Spleen (tissue), 11 donors: ENCODE measurements at regions not wholly inside any gene's neighbourhood (a gene's known extent, or its start where the extent isn't known, plus 50 kb on each side); places are given as distances from the start of the nearest gene placed in this dataset.

Experiments used
- DNase-seq: peaks from one replicate; pipeline ENCODE4 v3.0.0-alpha.2; 2020
- H3K27ac ChIP-seq, 8 donors: fragments of 200-600 bp; sonication (generic) in 7 of 8; 1 replicate in 4 of 8; 2 replicates in 4 of 8; pipeline versions ENCODE4 v1.5.0 to v1.8.0; 2016 to 2021; ENCODE audit warnings: inconsistent platforms in 4 of 8, mild to moderate bottlenecking in 4 of 8, moderate library complexity in 1 of 8
- H3K27me3 ChIP-seq, 7 donors: fragments of 200-600 bp; sonication (generic) in 6 of 7; replicated peaks in 1 of 7; 1 replicate in 4 of 7; 2 replicates in 3 of 7; pipeline versions ENCODE4 v1.5.0 to v1.8.0; 2016 to 2021; ENCODE audit warnings: inconsistent platforms in 3 of 7, mild to moderate bottlenecking in 1 of 7
- H3K36me3 ChIP-seq, 6 donors: fragments of 200-600 bp; sonication (generic) in 5 of 6; 1 replicate in 4 of 6; 2 replicates in 2 of 6; pipeline versions ENCODE4 v1.5.0 to v1.8.0; 2016 to 2021; ENCODE audit warnings: inconsistent platforms in 2 of 6
- H3K4me1 ChIP-seq, 6 donors: fragments of 200-600 bp; sonication (generic) in 5 of 6; 1 replicate in 3 of 6; 2 replicates in 3 of 6; pipeline versions ENCODE4 v1.5.0 to v1.8.0; 2016 to 2021; ENCODE audit warnings: inconsistent platforms in 3 of 6
- H3K4me3 ChIP-seq, 8 donors: fragments of 200-600 bp; sonication (generic) in 7 of 8; 1 replicate in 4 of 8; 2 replicates in 4 of 8; pipeline versions ENCODE4 v1.5.0 to v1.8.0; 2016 to 2021; ENCODE audit warnings: inconsistent platforms in 4 of 8, mild to moderate bottlenecking in 4 of 8, moderate library complexity in 2 of 8
- H3K9me3 ChIP-seq, 8 donors: fragments of 200-600 bp; sonication (generic) in 7 of 8; 1 replicate in 4 of 8; 2 replicates in 4 of 8; pipeline versions ENCODE4 v1.5.0 to v1.8.0; 2016 to 2021; ENCODE audit warnings: inconsistent platforms in 4 of 8
- CTCF ChIP-seq, 11 experiments: fragments of 200-600 bp in 7 of 11; fragments of 450-650 bp in 4 of 11; sonication (generic) in 4 of 11; IDR thresholded peaks in 8 of 11; conservative IDR thresholded peaks in 3 of 11; 1 replicate in 7 of 11; 2 replicates in 4 of 11; pipeline versions ENCODE4 v1.4.0 to v1.8.0; 2016 to 2021; ENCODE audit warnings: antibody characterized with exemption in 11 of 11, inconsistent platforms in 4 of 11, mild to moderate bottlenecking in 1 of 11
- POLR2A ChIP-seq, 3 donors: fragments of 450-650 bp; IDR thresholded peaks; one replicate each; pipeline ENCODE4 v1.5.1; 2017; ENCODE audit warnings: antibody characterized with exemption in 3 of 3, mild to moderate bottlenecking in 1 of 3
- POLR2AphosphoS5 ChIP-seq, 3 donors: sonication (generic); formaldehyde crosslinking; IDR thresholded peaks; one replicate each; pipeline ENCODE4 v1.5.1; 2017; ENCODE audit warnings: antibody characterized with exemption in 3 of 3
- WGBS, 5 donors: extraction: QIAGEN DNeasy Blood & Tissue Kit in 3 of 5; methylation state at CpG; one replicate each; pipeline versions ENCODE4 v1.1.5 to v1.1.7; 2013 to 2018; 5-methylcytosine and 5-hydroxymethylcytosine counted together
- intact Hi-C: fragments of 100-400 bp; cut with DNase I; formaldehyde crosslinking; loops from one replicate; pipeline ENCODE4 v1.15.0; 2023; ENCODE audit warnings: low total_unique reads
- donor health status: healthy with polysubstance abuse.
- donor health status: DM: no; HTN: no; CAD: no; lungs with moderate emphysema.
- donor health status: DM: no; HTN: no; CAD: no.
- donor health status: Bipolar disorder and iron deficiency.
- donor health status: healthy.
- donor health status: DM: no; HTN: no; CAD: no.
- donor health status: DM: yes; HTN: yes; CAD: no.

- intact Hi-C loops: no loop called here
- Histone ChIP-seq H3K9me3 (no peaks in the 10 kb centered on the region), H3K27me3 (no peaks in the 10 kb centered on the region), H3K27ac (no peak overlapping the region), H3K4me3 (no peak overlapping the region), H3K4me1 (no peaks in the 10 kb centered on the region), H3K36me3 (no peaks in the 10 kb centered on the region)
- no peak for DNase-seq
- TF ChIP-seq POLR2AphosphoS5 (IDR thresholded peaks at IDR 0.05): no peak
These were observed 241.7 kb upstream of the NEGR1 start for GRCh38 chr1:72524021-72524420.

- Histone ChIP-seq H3K9me3 (no peaks in the 10 kb centered on the region), H3K27ac (no peak overlapping the region), H3K4me3 (no peak overlapping the region), H3K27me3 (no peaks in the 10 kb centered on the region), H3K36me3 (no peaks in the 10 kb centered on the region), H3K4me1 (no peaks in the 10 kb centered on the region)
- TF ChIP-seq POLR2AphosphoS5 (IDR thresholded peaks at IDR 0.05): no peak
- TF ChIP-seq CTCF (IDR thresholded peaks at IDR 0.05 in 8 of 11, conservative IDR thresholded peaks at IDR 0.05 in 3 of 11): no peak
- TF ChIP-seq POLR2A (IDR thresholded peaks at IDR 0.05): no peak
- DNase-seq: no peak
- intact Hi-C loops: no loop called here
- 74 to 89% (median 78%) methylated on average over 2 of the region's 2 CpGs for WGBS, 5 donors
These were observed 239.3 kb upstream of the NEGR1 start for GRCh38 chr1:72521659-72522058.

GRCh38 chr1:72516826-72517225, 234.5 kb upstream of the NEGR1 start:
- intact Hi-C loops: no loop called here
- H3K27me3 ChIP-seq: no peaks in the 10 kb centered on the region
- no peaks in the 10 kb centered on the region for H3K36me3 ChIP-seq
- no peaks in the 10 kb centered on the region for H3K9me3 ChIP-seq
- TF ChIP-seq CTCF (IDR thresholded peaks at IDR 0.05 in 8 of 11, conservative IDR thresholded peaks at IDR 0.05 in 3 of 11): no peak
- TF ChIP-seq POLR2AphosphoS5 (IDR thresholded peaks at IDR 0.05): no peak
- TF ChIP-seq POLR2A (IDR thresholded peaks at IDR 0.05): no peak
- no peak overlapping the region for H3K27ac ChIP-seq
- no peak overlapping the region for H3K4me3 ChIP-seq
- no peak for DNase-seq
- whole genome bisulfite sequencing, 5 donors: 80 to 91% (median 80%) methylated on average over 2 of the region's 2 CpGs
- no peaks in the 10 kb centered on the region for H3K4me1 ChIP-seq

GRCh38 chr1:72516264-72516663, 233.9 kb upstream of the NEGR1 start:
- H3K27me3 ChIP-seq: no peaks in the 10 kb centered on the region
- H3K9me3 ChIP-seq: no peaks in the 10 kb centered on the region
- no peak for TF ChIP-seq CTCF (IDR thresholded peaks at IDR 0.05 in 8 of 11, conservative IDR thresholded peaks at IDR 0.05 in 3 of 11)
- TF ChIP-seq POLR2A (IDR thresholded peaks at IDR 0.05): no peak
- no peak for TF ChIP-seq POLR2AphosphoS5 (IDR thresholded peaks at IDR 0.05)
- no peaks in the 10 kb centered on the region for H3K36me3 ChIP-seq
- WGBS, 5 donors: 81 to 86% (median 84%) methylated on average over 4 of the region's 4 CpGs
- H3K4me3 ChIP-seq: no peak overlapping the region
- intact Hi-C loops: no loop called here
- H3K27ac ChIP-seq: no peak overlapping the region
- H3K4me1 ChIP-seq: no peaks in the 10 kb centered on the region
- DNase-seq: no peak

- Histone ChIP-seq H3K27me3 (no peaks in the 10 kb centered on the region), H3K4me3 (no peak overlapping the region), H3K27ac (no peak overlapping the region), H3K36me3 (no peaks in the 10 kb centered on the region), H3K9me3 (no peaks in the 10 kb centered on the region), H3K4me1 (no peaks in the 10 kb centered on the region)
- 48 to 72% (median 60%) methylated on average over 5 of the region's 5 CpGs for WGBS, 5 donors
- no peak for DNase-seq
- intact Hi-C loops: no loop called here
- TF ChIP-seq POLR2A (IDR thresholded peaks at IDR 0.05) (no peak), POLR2AphosphoS5 (IDR thresholded peaks at IDR 0.05) (no peak), CTCF (IDR thresholded peaks at IDR 0.05 in 8 of 11, conservative IDR thresholded peaks at IDR 0.05 in 3 of 11) (no peak)
These were observed 216.0 kb upstream of the NEGR1 start for GRCh38 chr1:72498371-72498770.
